ENCODE measurements at regions not wholly inside any gene's neighbourhood (a gene's known extent, or its start where the extent isn't known, plus 50 kb on each side); places are given as distances from the start of the nearest gene placed in this dataset.

- DNase-seq: no peak
Measured at GRCh38 chr15:91523596-91523995, 329.9 kb upstream of the SLCO3A1 start.

GRCh38 chr15:91524534-91524933 is 329.0 kb upstream of the SLCO3A1 start:
- no peak for DNase-seq

GRCh38 chr15:91525751-91526150 is 327.8 kb upstream of the SLCO3A1 start:
- DNase-seq: no peak

GRCh38 chr15:91526424-91526823 is 327.1 kb upstream of the SLCO3A1 start:
- DNase-seq: no peak

- DNase-seq: no peak
Measured at GRCh38 chr15:91528801-91529200, 324.7 kb upstream of the SLCO3A1 start.

- no peak for DNase-seq
Measured at GRCh38 chr15:91529534-91529933, 324.0 kb upstream of the SLCO3A1 start.

GRCh38 chr15:91530279-91530678 is 323.2 kb upstream of the SLCO3A1 start:
- DNase-seq: no peak

- DNase-seq: no peak
Measured at GRCh38 chr15:91530956-91531582, 322.4 kb upstream of the SLCO3A1 start.

GRCh38 chr15:91534235-91534634 is 319.3 kb upstream of the SLCO3A1 start:
- DNase-seq: no peak

GRCh38 chr15:91534976-91535375 is 318.5 kb upstream of the SLCO3A1 start:
- no peak for DNase-seq

GRCh38 chr15:91535856-91536500 is 317.5 kb upstream of the SLCO3A1 start:
- DNase-seq: no peak

- peak; percentile 52 for DNase-seq
Measured at GRCh38 chr15:91537856-91538255, 315.7 kb upstream of the SLCO3A1 start.

GRCh38 chr15:91538782-91539181 is 314.7 kb upstream of the SLCO3A1 start:
- DNase-seq: no peak

GRCh38 chr15:91541286-91541685 is 312.2 kb upstream of the SLCO3A1 start:
- peak; percentile 25 for DNase-seq

- no peak for DNase-seq
Measured at GRCh38 chr15:91542226-91542625, 311.3 kb upstream of the SLCO3A1 start.

GRCh38 chr15:91547356-91547755 is 306.2 kb upstream of the SLCO3A1 start:
- DNase-seq: no peak

GRCh38 chr15:91548549-91548948 is 305.0 kb upstream of the SLCO3A1 start:
- no peak for DNase-seq

GRCh38 chr15:91549581-91549980 is 303.9 kb upstream of the SLCO3A1 start:
- no peak for DNase-seq

GRCh38 chr15:91552555-91552954 is 301.0 kb upstream of the SLCO3A1 start:
- no peak for DNase-seq

GRCh38 chr15:91553196-91553854 is 300.2 kb upstream of the SLCO3A1 start:
- DNase-seq: no peak

GRCh38 chr15:91555312-91555711 is 298.2 kb upstream of the SLCO3A1 start:
- DNase-seq: peak; percentile 40

GRCh38 chr15:91556926-91557325 is 296.6 kb upstream of the SLCO3A1 start:
- DNase-seq: no peak

GRCh38 chr15:91559066-91559465 is 294.4 kb upstream of the SLCO3A1 start:
- DNase-seq: no peak
